SK-N-SH (cell line): ENCODE measurements at regions not wholly inside any gene's neighbourhood (a gene's known extent, or its start where the extent isn't known, plus 50 kb on each side); places are given as distances from the start of the nearest gene placed in this dataset.

ENCODE experiments used
- CTCF ChIA-PET: fragments of 300-600, 350-600 bp; formaldehyde crosslinking; extraction: SDS; loops from one replicate; lab custom pipeline; 2021; lab: Yijun Ruan, JAX
- POLR2A ChIA-PET: fragments of 350-600 bp; sonication (Branson Sonifier 250); formaldehyde crosslinking; extraction: SDS; loops from one replicate; lab custom pipeline; 2020; ENCODE audit warnings: antibody characterized with exemption, inconsistent platforms; lab: Yijun Ruan, JAX
- DNase-seq: peaks from one replicate; pipeline ENCODE4 v3.0.0; 2012
- H2AFZ ChIP-seq: fragments of 200-600 bp; sonication (generic); 2 replicates; pipeline ENCODE4 v1.8.1; 2016; ENCODE audit warnings: antibody characterized with exemption, mild to moderate bottlenecking, low read depth
- H3F3A ChIP-seq: fragments of 200-600 bp; sonication (generic); replicated peaks from 2 replicates; pipeline ENCODE3; 2016; ENCODE audit warnings: antibody characterized with exemption, mild to moderate bottlenecking; ENCODE audit not compliant: insufficient read depth
- H3K27ac ChIP-seq, 2 experiments: fragments of 200-500 bp in 1 of 2; fragments of 200-600 bp in 1 of 2; sonication (Bioruptor generic) in 1 of 2; sonication (generic), shearing (Covaris generic) in 1 of 2; 2 replicates each; pipeline versions ENCODE4 v1.5.1 to v1.6.1; 2014 to 2016; ENCODE audit warnings: low read depth in 2 of 2, inconsistent platforms in 1 of 2, low read length in 1 of 2, mild to moderate bottlenecking in 1 of 2, mixed read lengths in 1 of 2
- H3K27me3 ChIP-seq: fragments of 200-600 bp; sonication (generic), shearing (Covaris generic); 2 replicates; pipeline ENCODE4 v1.6.1; 2016; ENCODE audit warnings: mixed run types; ENCODE audit not compliant: insufficient read depth
- H3K36me3 ChIP-seq, 2 experiments: fragments of 200-500 bp in 1 of 2; fragments of 200-600 bp in 1 of 2; sonication (Bioruptor generic) in 1 of 2; sonication (generic) in 1 of 2; replicated peaks in 1 of 2; 2 replicates each; pipeline versions ENCODE3 to v1.5.1; 2014 to 2016; ENCODE audit warnings: low read length in 1 of 2, mild to moderate bottlenecking in 1 of 2; ENCODE audit not compliant: insufficient read depth in 2 of 2, control insufficient read depth in 1 of 2
- H3K4me1 ChIP-seq, 2 experiments: fragments of 200-500 bp in 1 of 2; fragments of 200-600 bp in 1 of 2; sonication (Bioruptor generic) in 1 of 2; sonication (generic), shearing (Covaris generic) in 1 of 2; 2 replicates each; pipeline versions ENCODE4 v1.5.1 to v1.6.1; 2014 to 2016; ENCODE audit warnings: low read depth in 1 of 2, low read length in 1 of 2, mixed run types in 1 of 2; ENCODE audit not compliant: insufficient read depth in 2 of 2, control insufficient read depth in 1 of 2
- H3K4me2 ChIP-seq: fragments of 200-600 bp; sonication (generic), shearing (Covaris generic); 2 replicates; pipeline ENCODE4 v1.6.1; 2017; ENCODE audit warnings: mixed run types
- H3K4me3 ChIP-seq, 2 experiments: fragments of 200-500 bp in 1 of 2; fragments of 200-600 bp in 1 of 2; sonication (Bioruptor generic) in 1 of 2; sonication (generic), shearing (Covaris generic) in 1 of 2; 2 replicates each; pipeline versions ENCODE4 v1.5.1 to v1.8.1; 2014 to 2016; ENCODE audit warnings: low read depth in 2 of 2, inconsistent platforms in 1 of 2, low read length in 1 of 2, mild to moderate bottlenecking in 1 of 2, mixed read lengths in 1 of 2, moderate library complexity in 1 of 2
- H3K79me2 ChIP-seq: fragments of 200-600 bp; sonication (generic); 2 replicates; pipeline ENCODE4 v1.8.1; 2017; ENCODE audit warnings: mild to moderate bottlenecking; ENCODE audit not compliant: insufficient read depth
- H3K9ac ChIP-seq: fragments of 200-600 bp; sonication (generic); 2 replicates; pipeline ENCODE4 v1.6.1; 2017; ENCODE audit warnings: mixed run types
- H3K9me2 ChIP-seq: fragments of 200-600 bp; sonication (generic); 2 replicates; pipeline ENCODE4 v1.6.1; 2017; ENCODE audit warnings: mixed run types
- H3K9me3 ChIP-seq: fragments of 200-600 bp; sonication (generic); 2 replicates; pipeline ENCODE4 v1.6.1; 2017; ENCODE audit warnings: mixed run types, mild to moderate bottlenecking, moderate library complexity
- H4K20me1 ChIP-seq: fragments of 200-600 bp; sonication (generic); 2 replicates; pipeline ENCODE4 v1.6.1; 2017; ENCODE audit warnings: mild to moderate bottlenecking, mixed run types; ENCODE audit not compliant: insufficient read depth
- CHD2 ChIP-seq: fragments of 150-350 bp; IDR thresholded peaks from 2 replicates; pipeline ENCODE4 v1.6.1; 2018; ENCODE audit warnings: low read length; ENCODE audit not compliant: partially characterized antibody
- CTCF ChIP-seq: fragments of 200-600 bp; sonication (generic); IDR thresholded peaks from 2 replicates; pipeline ENCODE4 v1.6.1; 2017; ENCODE audit warnings: antibody characterized with exemption, mild to moderate bottlenecking, moderate library complexity
- EP300 ChIP-seq, 2 experiments: IDR thresholded peaks; 2 replicates each; pipeline versions ENCODE4 v1.4.0 to v1.6.1; 2012; ENCODE audit warnings: borderline replicate concordance in 1 of 2, low read depth in 1 of 2, low read length in 1 of 2
- FOSL2 ChIP-seq: IDR thresholded peaks from 2 replicates; pipeline ENCODE4 v1.4.0; 2012; ENCODE audit warnings: low read depth, mild to moderate bottlenecking, moderate library complexity, borderline replicate concordance
- JUND ChIP-seq: IDR thresholded peaks from 2 replicates; pipeline ENCODE4 v1.4.0; 2012
- MAX ChIP-seq: IDR thresholded peaks from 2 replicates; pipeline ENCODE4 v1.4.0; 2012; ENCODE audit warnings: low read depth
- MEF2A ChIP-seq: IDR thresholded peaks from 2 replicates; pipeline ENCODE4 v1.4.0; 2012; ENCODE audit warnings: low read depth, borderline replicate concordance
- PBX3 ChIP-seq: IDR thresholded peaks from 2 replicates; pipeline ENCODE4; 2012
- POLR2AphosphoS5 ChIP-seq: IDR thresholded peaks from 2 replicates; pipeline ENCODE4 v1.6.1; 2012; ENCODE audit warnings: low read depth, low read length
- RCOR1 ChIP-seq: fragments of 150-350 bp; IDR thresholded peaks from 2 replicates; pipeline ENCODE4 v1.6.1; 2017; ENCODE audit warnings: antibody characterized with exemption, low read length
- SIN3A ChIP-seq: IDR thresholded peaks from 2 replicates; pipeline ENCODE4 v1.6.1; 2012; ENCODE audit warnings: low read depth, mild to moderate bottlenecking, low read length, moderate library complexity, borderline replicate concordance
- SMC3 ChIP-seq: IDR thresholded peaks from 2 replicates; pipeline ENCODE4 v1.6.1; 2012; ENCODE audit warnings: low read depth, low read length, improper control_type of control experiment
- TAF1 ChIP-seq: IDR thresholded peaks from 2 replicates; pipeline ENCODE4 v1.6.1; 2012; ENCODE audit warnings: low read depth, mild to moderate bottlenecking, low read length, moderate library complexity, borderline replicate concordance
- TEAD4 ChIP-seq: IDR thresholded peaks from 2 replicates; pipeline ENCODE4 v1.4.0; 2012; ENCODE audit warnings: mild to moderate bottlenecking, borderline replicate concordance; ENCODE audit not compliant: insufficient read depth
- USF1 ChIP-seq: IDR thresholded peaks from 2 replicates; pipeline ENCODE4 v1.4.0; 2012; ENCODE audit warnings: low read depth, borderline replicate concordance
- YY1 ChIP-seq: IDR thresholded peaks from 2 replicates; pipeline ENCODE4 v1.4.0; 2012; ENCODE audit warnings: low read depth, mild to moderate bottlenecking
- ZBTB33 ChIP-seq: IDR thresholded peaks from 2 replicates; pipeline ENCODE4 v1.4.0; 2012; ENCODE audit warnings: low read depth, borderline replicate concordance
- WGBS: methylation state at CpG from one replicate; pipeline ENCODE4 v1.1.6; 2017; ENCODE audit warnings: low lambda C conversion rate; 5-methylcytosine and 5-hydroxymethylcytosine counted together

GRCh38 chr5:152144030-152144429, 219.4 kb upstream of the GLRA1 start:
- CTCF ChIA-PET = interaction anchor here (0.6 to 5.1 kb wide), 15 partner anchors 10 to 325 kb away, joined by 3 to 158 read pairs (median 8); partner anchors contain the start of gene GLRA1
- TF ChIP-seq POLR2AphosphoS5 = no peak
- TF ChIP-seq TAF1 = no peak
- no peak for TF ChIP-seq SMC3
- TF ChIP-seq MAX = no peak
- TF ChIP-seq SIN3A = no peak
- no peak for TF ChIP-seq RCOR1
- TF ChIP-seq USF1 = no peak
- TF ChIP-seq ZBTB33 = no peak
- TF ChIP-seq PBX3 = no peak
- TF ChIP-seq FOSL2 = no peak
- no peak for TF ChIP-seq CHD2
- no peak for TF ChIP-seq MEF2A
- no peak for TF ChIP-seq JUND
- no peak for TF ChIP-seq CTCF
- no peak for TF ChIP-seq EP300 (IDR thresholded peaks at IDR 0.05; ENCODE audit: borderline replicate concordance in 1 of 2, low read depth in 1 of 2, low read length in 1 of 2)
- no peak for TF ChIP-seq YY1
- no peak for TF ChIP-seq TEAD4
- Histone ChIP-seq H3K27ac (no peak overlapping the region), H4K20me1 (no peaks in the 10 kb centered on the region), H3K27me3 (no peaks in the 10 kb centered on the region), H3K36me3 (no peaks in the 10 kb centered on the region), H3F3A (no peaks in the 10 kb centered on the region), H3K9me2 (no peaks in the 10 kb centered on the region), H3K9ac (no peak overlapping the region), H3K79me2 (no peaks in the 10 kb centered on the region), H3K4me3 (no peak overlapping the region), H3K4me1 (no peaks in the 10 kb centered on the region), H2AFZ (no peak overlapping the region), H3K4me2 (no peak overlapping the region), H3K9me3 (no peaks in the 10 kb centered on the region)
- POLR2A ChIA-PET = no interaction called here
- DNase-seq = no peak
- 11% methylated on average over 9 of the region's 9 CpGs for WGBS
